CD8-positive, alpha-beta memory T cell (primary cell): ENCODE measurements at regions not wholly inside any gene's neighbourhood (a gene's known extent, or its start where the extent isn't known, plus 50 kb on each side); places are given as distances from the start of the nearest gene placed in this dataset.

Experiments
- CTCF ChIA-PET: fragments of 350-600 bp; sonication (Branson Sonifier 250); formaldehyde crosslinking; loops from one replicate; lab custom pipeline; 2021; ENCODE audit warnings: antibody characterized with exemption; lab: Charles Lee
- POLR2A ChIA-PET: fragments of 350-600 bp; sonication (Branson Sonifier 250); formaldehyde crosslinking; loops from one replicate; lab custom pipeline; 2021; ENCODE audit warnings: antibody characterized with exemption; lab: Charles Lee
- DNase-seq, 5 donors: peaks; one replicate each; pipeline versions ENCODE4 v3.0.0 to v3.0.0-alpha.2; 2020 to 2022; ENCODE audit warnings: mixed read lengths in 1 of 5
- H3K27ac ChIP-seq: one replicate; pipeline ENCODE4 v1.7.0; 2013; ENCODE audit warnings: low read depth, mild to moderate bottlenecking, low read length, moderate library complexity
- H3K27me3 ChIP-seq: 2 replicates; pipeline ENCODE4 v1.7.0; 2013; ENCODE audit warnings: low read length, mild to moderate bottlenecking; ENCODE audit not compliant: insufficient read depth, poor library complexity, severe bottlenecking
- H3K36me3 ChIP-seq: 2 replicates; pipeline ENCODE4 v1.7.0; 2013; ENCODE audit warnings: mild to moderate bottlenecking, low read length, moderate library complexity; ENCODE audit not compliant: insufficient read depth
- H3K4me1 ChIP-seq: 2 replicates; pipeline ENCODE4 v1.7.0; 2013; ENCODE audit warnings: mild to moderate bottlenecking, low read length, moderate library complexity; ENCODE audit not compliant: insufficient read depth
- H3K4me3 ChIP-seq: 2 replicates; pipeline ENCODE4 v1.7.0; 2013; ENCODE audit warnings: mild to moderate bottlenecking, low read length
- H3K9me3 ChIP-seq: 2 replicates; pipeline ENCODE4 v1.7.0; 2013; ENCODE audit warnings: mild to moderate bottlenecking, low read length
- H3K27ac Mint-ChIP-seq, 8 donors: one replicate each; pipeline ENCODE4 v1.8.0; 2020 to 2021; ENCODE audit warnings: mixed read lengths in 8 of 8, mild to moderate bottlenecking in 6 of 8, inconsistent platforms in 3 of 8, moderate library complexity in 3 of 8
- H3K27me3 Mint-ChIP-seq, 2 donors: one replicate each; pipeline ENCODE4 v1.8.0; 2020 to 2021; ENCODE audit warnings: mixed read lengths in 2 of 2, mild to moderate bottlenecking in 1 of 2, moderate library complexity in 1 of 2
- H3K36me3 Mint-ChIP-seq, 3 donors: one replicate each; pipeline ENCODE4 v1.8.0; 2020 to 2021; ENCODE audit warnings: mixed read lengths in 3 of 3, inconsistent platforms in 1 of 3, mild to moderate bottlenecking in 1 of 3
- H3K4me1 Mint-ChIP-seq, 3 donors: one replicate each; pipeline ENCODE4 v1.8.0; 2020 to 2021; ENCODE audit warnings: mixed read lengths in 3 of 3, inconsistent platforms in 1 of 3, mild to moderate bottlenecking in 1 of 3
- H3K4me3 Mint-ChIP-seq, 7 donors: one replicate each; pipeline ENCODE4 v1.8.0; 2020 to 2021; ENCODE audit warnings: mixed read lengths in 7 of 7, mild to moderate bottlenecking in 6 of 7, moderate library complexity in 4 of 7, inconsistent platforms in 2 of 7
- H3K9me3 Mint-ChIP-seq, 5 donors: one replicate each; pipeline ENCODE4 v1.8.0; 2020 to 2022; ENCODE audit warnings: mixed read lengths in 5 of 5, mild to moderate bottlenecking in 3 of 5, moderate library complexity in 2 of 5, inconsistent platforms in 1 of 5

DNA sequence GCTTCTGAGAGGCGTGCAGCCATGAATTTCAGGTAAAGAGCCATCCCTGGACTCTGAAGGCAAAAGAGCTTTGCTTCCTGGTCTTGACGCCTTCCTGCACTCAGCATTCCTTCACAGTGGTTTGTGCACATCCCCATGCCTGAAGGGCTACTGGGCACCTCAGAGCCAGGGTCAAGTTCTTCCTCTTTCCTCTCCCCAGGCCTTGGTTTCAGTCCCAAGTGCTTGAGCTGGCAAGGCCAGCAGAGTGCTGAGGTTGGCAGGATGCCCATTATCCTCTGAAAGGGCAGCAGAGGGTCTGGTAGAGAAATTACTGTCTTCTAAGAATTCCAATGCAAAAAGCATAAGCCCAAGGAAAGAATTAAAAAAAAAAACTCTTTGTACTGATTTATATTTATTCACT lies 1064.9 kb downstream of the TTLL7 start:
- Mint-ChIP-seq H3K9me3 (peaks cover 1 to 9% (median 7%) of the 10 kb centered on the region in 5 donors), H3K36me3 (peaks cover 0 to 2% (median 0%) of the 10 kb centered on the region in 3 donors), H3K27ac (no peak overlapping the region), H3K27me3 (no peaks in the 10 kb centered on the region), H3K4me3 (no peak overlapping the region), H3K4me1 (peaks cover 0 to 14% (median 0%) of the 10 kb centered on the region in 3 donors)
- POLR2A ChIA-PET, result no interaction called here
- H3K4me3 ChIP-seq, result no peak overlapping the region
- no peaks in the 10 kb centered on the region for H3K27me3 ChIP-seq
- H3K36me3 ChIP-seq, result no peaks in the 10 kb centered on the region
- CTCF ChIA-PET, result no interaction called here
- no peak for DNase-seq
- H3K4me1 ChIP-seq, result no peaks in the 10 kb centered on the region
- no peak overlapping the region for H3K27ac ChIP-seq
- no peaks in the 10 kb centered on the region for H3K9me3 ChIP-seq

DNA sequence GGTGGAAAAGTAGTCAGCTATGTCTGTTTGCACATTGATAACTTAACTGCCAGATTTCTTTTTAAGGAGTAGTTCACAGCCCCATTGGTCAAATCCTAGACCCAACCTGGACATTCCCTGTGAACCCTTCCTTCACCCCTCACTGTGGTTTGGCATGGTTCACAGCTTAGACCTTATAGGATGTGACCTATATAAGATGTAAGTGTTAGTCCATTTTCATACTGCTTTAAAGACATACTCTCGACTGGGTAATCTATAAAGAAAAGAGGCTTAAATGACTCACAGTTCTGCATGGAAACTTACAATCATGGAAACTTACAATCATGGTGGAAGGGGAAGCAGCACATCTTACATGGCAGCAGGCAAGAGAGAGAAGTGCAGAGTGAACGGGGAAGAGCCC lies 1066.2 kb downstream of the TTLL7 start:
- H3K4me1 Mint-ChIP-seq, result peaks cover 0 to 14% (median 0%) of the 10 kb centered on the region in 3 donors
- Histone ChIP-seq H3K9me3 (no peaks in the 10 kb centered on the region), H3K27ac (no peak overlapping the region), H3K27me3 (no peaks in the 10 kb centered on the region), H3K4me3 (no peak overlapping the region), H3K4me1 (no peaks in the 10 kb centered on the region), H3K36me3 (no peaks in the 10 kb centered on the region)
- ChIA-PET CTCF (interaction anchor here (0.5 kb wide), 1 partner anchor 122 kb away, joined by 3 read pairs; no protein-coding TSS in a partner anchor), POLR2A (no interaction called here)
- H3K27me3 Mint-ChIP-seq, result no peaks in the 10 kb centered on the region
- DNase-seq, result no peak
- H3K4me3 Mint-ChIP-seq, result no peak overlapping the region
- H3K27ac Mint-ChIP-seq, result no peak overlapping the region
- H3K9me3 Mint-ChIP-seq, result peaks cover 4 to 13% (median 8%) of the 10 kb centered on the region in 5 donors
- peaks cover 0 to 2% (median 0%) of the 10 kb centered on the region in 3 donors for H3K36me3 Mint-ChIP-seq

GRCh38 chr1:82932207-82932606 lies 1066.7 kb downstream of the TTLL7 start:
- no peak for DNase-seq
- Mint-ChIP-seq H3K9me3 (peaks cover 4 to 13% (median 7%) of the 10 kb centered on the region in 5 donors), H3K36me3 (peaks cover 0 to 2% (median 0%) of the 10 kb centered on the region in 3 donors), H3K27me3 (no peaks in the 10 kb centered on the region), H3K4me1 (peaks cover 0 to 14% (median 0%) of the 10 kb centered on the region in 3 donors), H3K27ac (no peak overlapping the region), H3K4me3 (no peak overlapping the region)
- ChIA-PET CTCF (no interaction called here), POLR2A (no interaction called here)
- H3K4me3 ChIP-seq, result no peak overlapping the region
- H3K27me3 ChIP-seq, result no peaks in the 10 kb centered on the region
- H3K9me3 ChIP-seq, result no peaks in the 10 kb centered on the region
- no peaks in the 10 kb centered on the region for H3K4me1 ChIP-seq
- no peak overlapping the region for H3K27ac ChIP-seq
- no peaks in the 10 kb centered on the region for H3K36me3 ChIP-seq

- Mint-ChIP-seq H3K4me3 (no peak overlapping the region), H3K4me1 (peaks cover 0 to 14% (median 0%) of the 10 kb centered on the region in 3 donors), H3K36me3 (peaks cover 0 to 2% (median 0%) of the 10 kb centered on the region in 3 donors), H3K9me3 (peaks cover 3 to 13% (median 7%) of the 10 kb centered on the region in 5 donors), H3K27ac (no peak overlapping the region), H3K27me3 (no peaks in the 10 kb centered on the region)
- no peaks in the 10 kb centered on the region for H3K27me3 ChIP-seq
- H3K27ac ChIP-seq, result no peak overlapping the region
- DNase-seq, result no peak
- no peaks in the 10 kb centered on the region for H3K4me1 ChIP-seq
- H3K4me3 ChIP-seq, result no peak overlapping the region
- H3K36me3 ChIP-seq, result no peaks in the 10 kb centered on the region
- ChIA-PET POLR2A (no interaction called here), CTCF (no interaction called here)
- no peaks in the 10 kb centered on the region for H3K9me3 ChIP-seq
Observed at GRCh38 chr1:82931006-82931405, 1067.9 kb downstream of the TTLL7 start.

- H3K9me3 ChIP-seq, result no peaks in the 10 kb centered on the region
- CTCF ChIA-PET, result no interaction called here
- H3K9me3 Mint-ChIP-seq, result peaks cover 4 to 12% (median 7%) of the 10 kb centered on the region in 5 donors
- H3K4me1 Mint-ChIP-seq, result peaks cover 0 to 14% (median 0%) of the 10 kb centered on the region in 3 donors
- H3K4me1 ChIP-seq, result no peaks in the 10 kb centered on the region
- no peaks in the 10 kb centered on the region for H3K27me3 ChIP-seq
- H3K36me3 Mint-ChIP-seq, result peaks cover 0 to 2% (median 0%) of the 10 kb centered on the region in 3 donors
- no peaks in the 10 kb centered on the region for H3K36me3 ChIP-seq
- POLR2A ChIA-PET, result no interaction called here
- H3K27me3 Mint-ChIP-seq, result no peaks in the 10 kb centered on the region
- no peak overlapping the region for H3K4me3 ChIP-seq
- H3K27ac ChIP-seq, result no peak overlapping the region
- no peak overlapping the region for H3K4me3 Mint-ChIP-seq
- no peak overlapping the region for H3K27ac Mint-ChIP-seq
- DNase-seq, result no peak
Observed at GRCh38 chr1:82927753-82928152, 1071.2 kb downstream of the TTLL7 start.

- Histone ChIP-seq H3K27me3 (no peaks in the 10 kb centered on the region), H3K4me3 (no peak overlapping the region), H3K9me3 (no peaks in the 10 kb centered on the region), H3K36me3 (no peaks in the 10 kb centered on the region), H3K27ac (no peak overlapping the region), H3K4me1 (no peaks in the 10 kb centered on the region)
- H3K4me1 Mint-ChIP-seq, result no peaks in the 10 kb centered on the region
- no peak overlapping the region for H3K4me3 Mint-ChIP-seq
- no peak for DNase-seq
- no peaks in the 10 kb centered on the region for H3K36me3 Mint-ChIP-seq
- H3K27me3 Mint-ChIP-seq, result no peaks in the 10 kb centered on the region
- ChIA-PET CTCF (no interaction called here), POLR2A (no interaction called here)
- H3K9me3 Mint-ChIP-seq, result peaks cover 0 to 15% (median 9%) of the 10 kb centered on the region in 5 donors
- no peak overlapping the region for H3K27ac Mint-ChIP-seq
Observed at GRCh38 chr1:82924666-82925065, 1074.3 kb downstream of the TTLL7 start.

- H3K4me1 ChIP-seq, result no peaks in the 10 kb centered on the region
- Mint-ChIP-seq H3K4me3 (no peak overlapping the region), H3K27ac (no peak overlapping the region), H3K9me3 (peaks cover 0 to 14% (median 8%) of the 10 kb centered on the region in 5 donors), H3K36me3 (no peaks in the 10 kb centered on the region), H3K4me1 (no peaks in the 10 kb centered on the region), H3K27me3 (no peaks in the 10 kb centered on the region)
- H3K36me3 ChIP-seq, result no peaks in the 10 kb centered on the region
- H3K9me3 ChIP-seq, result no peaks in the 10 kb centered on the region
- no peaks in the 10 kb centered on the region for H3K27me3 ChIP-seq
- no peak overlapping the region for H3K4me3 ChIP-seq
- POLR2A ChIA-PET, result no interaction called here
- DNase-seq, result no peak
- CTCF ChIA-PET, result no interaction called here
- no peak overlapping the region for H3K27ac ChIP-seq
Observed at GRCh38 chr1:82923931-82924330, 1075.0 kb downstream of the TTLL7 start.

DNA sequence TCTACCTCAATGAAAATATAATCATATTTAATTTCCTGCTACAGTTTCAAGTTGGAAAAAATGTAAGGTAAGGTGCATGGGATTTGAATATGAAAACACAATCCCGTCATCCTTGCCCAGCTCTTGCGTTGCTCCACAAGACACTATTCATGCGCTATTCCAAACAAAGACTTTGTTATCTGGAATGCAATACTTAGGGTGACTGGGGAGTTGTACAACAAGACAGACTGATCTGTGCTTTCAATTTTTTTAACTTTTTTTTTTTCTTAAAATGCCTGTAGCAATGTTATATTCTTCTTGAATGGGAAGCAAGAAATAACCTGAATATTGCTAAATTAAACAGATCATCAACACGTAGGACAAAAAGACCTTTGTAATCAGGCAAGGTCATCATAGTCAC lies 1077.2 kb downstream of the TTLL7 start:
- H3K36me3 ChIP-seq, result no peaks in the 10 kb centered on the region
- no peaks in the 10 kb centered on the region for H3K27me3 Mint-ChIP-seq
- H3K36me3 Mint-ChIP-seq, result no peaks in the 10 kb centered on the region
- DNase-seq, result no peak
- H3K27ac ChIP-seq, result no peak overlapping the region
- H3K4me3 Mint-ChIP-seq, result no peak overlapping the region
- no peak overlapping the region for H3K27ac Mint-ChIP-seq
- no peaks in the 10 kb centered on the region for H3K4me1 ChIP-seq
- ChIA-PET CTCF (no interaction called here), POLR2A (no interaction called here)
- no peak overlapping the region for H3K4me3 ChIP-seq
- H3K9me3 ChIP-seq, result no peaks in the 10 kb centered on the region
- H3K9me3 Mint-ChIP-seq, result peaks cover 0 to 11% (median 6%) of the 10 kb centered on the region in 5 donors
- no peaks in the 10 kb centered on the region for H3K27me3 ChIP-seq
- H3K4me1 Mint-ChIP-seq, result no peaks in the 10 kb centered on the region
